K562 (cell line): ENCODE measurements at regions not wholly inside any gene's neighbourhood (a gene's known extent, or its start where the extent isn't known, plus 50 kb on each side); places are given as distances from the start of the nearest gene placed in this dataset.

Experiments used
- ATAC-seq: fragments of 200-7000 bp; cut with Tn5 transposase; 3 replicates; pipeline ENCODE4 v1.9.1; 2020; ENCODE audit warnings: moderate library complexity
- BruUV-seq: library from RNA; stranded (reverse); fragments of 400-500 nt; replicated peaks from 2 replicates; lab custom pipeline; 2021; lab: Mats Ljungman, UMichigan
- CTCF ChIA-PET: fragments of 300-600 bp; formaldehyde crosslinking; extraction: SDS; loops from one replicate; lab custom pipeline; 2021; ENCODE audit warnings: low intra/inter-chr PET ratio; lab: Yijun Ruan, JAX
- POLR2A ChIA-PET: fragments of 300-600, 350-650 bp; sonication (Branson Sonifier 250); formaldehyde crosslinking; extraction: SDS; loops from one replicate; lab custom pipeline; 2021; ENCODE audit warnings: antibody characterized with exemption, inconsistent platforms; lab: Yijun Ruan, JAX
- DNase-seq, 4 experiments: peaks; one replicate each; pipeline versions ENCODE4 v3.0.0 to v3.0.0-alpha.2; 2011 to 2018; ENCODE audit warnings: low spot score in 3 of 4, mixed read lengths in 3 of 4; ENCODE audit errors: extremely low read depth in 1 of 4
- FAIRE-seq: peaks from 2 replicates; lab custom pipeline; 2011; peaks lifted over from hg19 to GRCh38; lab: Jason Lieb, UNC
- H2AFZ ChIP-seq: 2 replicates; pipeline ENCODE4 v1.6.0; 2011; ENCODE audit warnings: low read depth, low read length, control low read depth, inconsistent platforms
- H3K27ac ChIP-seq: fragments of 200-600 bp; 3 replicates; pipeline ENCODE4 v1.8.0; 2011; ENCODE audit warnings: low read depth, mild to moderate bottlenecking, control low read depth, inconsistent platforms, low read length, moderate library complexity, mixed read lengths; ENCODE audit errors: extremely low read depth
- H3K27me3 ChIP-seq, 2 experiments: fragments of 300-600 bp in 1 of 2; 2 replicates in 1 of 2; 3 replicates in 1 of 2; pipeline versions ENCODE4 v1.6.0 to v1.8.0; 2011; ENCODE audit warnings: inconsistent platforms in 2 of 2, low read length in 2 of 2, mild to moderate bottlenecking in 1 of 2, mixed read lengths in 1 of 2, moderate library complexity in 1 of 2; ENCODE audit not compliant: control insufficient read depth in 2 of 2, insufficient read depth in 2 of 2
- H3K36me3 ChIP-seq: fragments of 300-600 bp; 3 replicates; pipeline ENCODE4 v1.8.0; 2011; ENCODE audit warnings: mild to moderate bottlenecking, low read length, inconsistent platforms; ENCODE audit not compliant: control insufficient read depth, insufficient read depth
- H3K4me1 ChIP-seq, 2 experiments: fragments of 200-600 bp in 1 of 2; replicated peaks in 1 of 2; 2 replicates in 1 of 2; 3 replicates in 1 of 2; pipeline versions ENCODE4 v1.5.1 to v1.8.0; 2011; ENCODE audit warnings: inconsistent platforms in 2 of 2, low read length in 2 of 2, mild to moderate bottlenecking in 1 of 2, mixed read lengths in 1 of 2, moderate library complexity in 1 of 2; ENCODE audit not compliant: control insufficient read depth in 2 of 2, insufficient read depth in 2 of 2
- H3K4me2 ChIP-seq: 2 replicates; pipeline ENCODE4 v1.6.1; 2011; ENCODE audit warnings: low read length, control low read depth, inconsistent platforms, mixed read lengths; ENCODE audit not compliant: insufficient read depth
- H3K4me3 ChIP-seq: fragments of 200-600 bp; sonication (generic), shearing (Covaris generic); 2 replicates; pipeline ENCODE4 v1.5.1; 2016; ENCODE audit warnings: control low read depth, inconsistent platforms
- H3K79me2 ChIP-seq: fragments of 200-600 bp; 3 replicates; pipeline ENCODE4 v1.8.0; 2011; ENCODE audit warnings: low read length, inconsistent platforms; ENCODE audit not compliant: control insufficient read depth, insufficient read depth
- H3K9ac ChIP-seq, 2 experiments: 2 replicates each; pipeline versions ENCODE4 v1.6.0 to v1.6.1; 2011; ENCODE audit warnings: low read depth in 2 of 2, low read length in 2 of 2, control low read depth in 1 of 2, inconsistent platforms in 1 of 2, mild to moderate bottlenecking in 1 of 2, mixed read lengths in 1 of 2; ENCODE audit not compliant: insufficient read depth in 1 of 2
- H3K9me1 ChIP-seq: one replicate; pipeline ENCODE4 v1.6.0; 2011; ENCODE audit warnings: inconsistent platforms, mild to moderate bottlenecking, low read length, moderate library complexity; ENCODE audit not compliant: control insufficient read depth, insufficient read depth
- H3K9me3 ChIP-seq: replicated peaks from 2 replicates; pipeline ENCODE4 v1.5.1; 2011; ENCODE audit warnings: low read depth, low read length, inconsistent platforms; ENCODE audit not compliant: control insufficient read depth, insufficient read depth
- H4K20me1 ChIP-seq: replicated peaks from 2 replicates; pipeline ENCODE4 v1.6.1; 2011; ENCODE audit warnings: low read length, inconsistent platforms, mixed read lengths; ENCODE audit not compliant: control insufficient read depth, insufficient read depth
- BHLHE40 ChIP-seq: IDR thresholded peaks from 2 replicates; pipeline ENCODE4 v1.6.1; 2011; ENCODE audit warnings: low read length, improper control_type of control experiment
- CHD1 ChIP-seq: fragments of 200-600 bp; sonication (generic); IDR thresholded peaks from one replicate; pipeline ENCODE4 v1.6.1; 2012; ENCODE audit warnings: mild to moderate bottlenecking, moderate library complexity, low read length, inconsistent platforms
- CREBBP ChIP-seq: IDR thresholded peaks from one replicate; pipeline ENCODE4 v1.6.1; 2012; ENCODE audit warnings: low read depth, mild to moderate bottlenecking, control low read depth, inconsistent platforms, low read length
- E2F8 ChIP-seq: fragments of 450-650 bp; IDR thresholded peaks from 2 replicates; pipeline ENCODE4 v1.7.1; 2018; ENCODE audit warnings: mild to moderate bottlenecking, low read depth; ENCODE audit not compliant: partially characterized antibody
- KDM2B ChIP-seq: fragments of 250-450 bp; sonication (Bioruptor Pico); IDR thresholded peaks from 2 replicates; pipeline ENCODE4 v1.8.0; 2021; ENCODE audit warnings: mild to moderate bottlenecking, moderate library complexity
- KDM4B ChIP-seq, 2 experiments: fragments of 450-650 bp in 1 of 2; sonication (generic) in 1 of 2; IDR thresholded peaks; 2 replicates each; pipeline ENCODE4 v1.6.1; 2016 to 2017; ENCODE audit warnings: borderline replicate concordance in 2 of 2, antibody characterized with exemption in 1 of 2, low read depth in 1 of 2, mild to moderate bottlenecking in 1 of 2
- NFIC ChIP-seq: fragments of 450-650 bp; IDR thresholded peaks from 2 replicates; pipeline ENCODE4 v1.6.1; 2017; ENCODE audit warnings: mild to moderate bottlenecking, inconsistent platforms
- NFIX ChIP-seq: fragments of 250-450 bp; sonication (Bioruptor Pico); IDR thresholded peaks from 2 replicates; pipeline ENCODE4 v1.4.0; 2020; ENCODE audit warnings: low read depth, mild to moderate bottlenecking, moderate library complexity
- PTBP1 ChIP-seq: fragments of 200-400 bp; formaldehyde crosslinking; IDR thresholded peaks from 2 replicates; pipeline ENCODE4 v1.6.1; 2017; ENCODE audit warnings: low read depth, low read length
- SMARCC2 ChIP-seq: fragments of 450-650 bp; IDR thresholded peaks from 2 replicates; pipeline ENCODE4 v1.6.1; 2017; ENCODE audit warnings: antibody characterized with exemption, moderate library complexity, mild to moderate bottlenecking, low read depth
- TFE3 ChIP-seq: fragments of 450-650 bp; formaldehyde crosslinking; IDR thresholded peaks from 2 replicates; pipeline ENCODE4 v1.4.0; 2020; ENCODE audit warnings: mild to moderate bottlenecking, mixed read lengths
- ZNF507 ChIP-seq: conservative IDR thresholded peaks from 2 replicates; pipeline ENCODE4 v1.6.1; 2017; ENCODE audit warnings: missing genetic modification characterization, missing compliant biosample characterization
- WGBS: fragments of 100-300 bp; shearing (Covaris generic); methylation state at CpG from one replicate; pipeline ENCODE4 v1.1.6; 2016; ENCODE audit warnings: low coverage, mixed read lengths; ENCODE audit not compliant: insufficient coverage; ENCODE audit errors: missing lambda C conversion rate; 5-methylcytosine and 5-hydroxymethylcytosine counted together
- in situ Hi-C: fragments of 300-500 bp; cut with MboI; formaldehyde crosslinking; loops from 4 replicates; pipeline ENCODE4 v1.15.0; 2018; ENCODE audit warnings: inconsistent platforms, mixed read lengths
- intact Hi-C: fragments of 100-400 bp; cut with micrococcal nuclease; formaldehyde crosslinking; loops from 2 replicates; pipeline ENCODE4 v1.14.2; 2022

GRCh38 chr3:99159220-99159762 lies 257.8 kb upstream of the DCBLD2 start:
- Histone ChIP-seq H3K9ac (no peak overlapping the region), H3K4me3 (no peak overlapping the region), H4K20me1 (no peaks in the 10 kb centered on the region), H3K9me3 (no peaks in the 10 kb centered on the region), H3K27ac (no peak overlapping the region), H3K4me2 (no peak overlapping the region), H3K36me3 (no peaks in the 10 kb centered on the region), H2AFZ (no peak overlapping the region), H3K27me3 (no peaks in the 10 kb centered on the region), H3K79me2 (no peaks in the 10 kb centered on the region), H3K4me1 (no peaks in the 10 kb centered on the region), H3K9me1 (no peaks in the 10 kb centered on the region)
- no TSS peak for BruUV-seq
- ChIA-PET CTCF (no interaction called here), POLR2A (interaction anchor here (0.5 kb wide), 1 partner anchor 139 kb away, joined by 3 read pairs; no protein-coding TSS in a partner anchor)
- intact Hi-C loops (no loop called here), in situ Hi-C loops (loop anchor here (25.0 kb wide), 1 partner anchor 347 kb away; no protein-coding TSS in a partner anchor)
- DNase-seq (no peak), FAIRE-seq (no peak), ATAC-seq (no peak)
- TF ChIP-seq BHLHE40 (no peak), CHD1 (no peak), NFIC (peak; percentile 81), NFIX (CRISPR knock-in tag) (peak; percentile 74)

GRCh38 chr3:99145031-99145430 lies 243.5 kb upstream of the DCBLD2 start:
- Histone ChIP-seq H4K20me1 (no peaks in the 10 kb centered on the region), H3K4me1 (no peaks in the 10 kb centered on the region), H2AFZ (no peak overlapping the region), H3K9ac (no peak overlapping the region), H3K27ac (no peak overlapping the region), H3K4me2 (no peak overlapping the region), H3K27me3 (no peaks in the 10 kb centered on the region), H3K9me3 (no peaks in the 10 kb centered on the region), H3K36me3 (no peaks in the 10 kb centered on the region), H3K79me2 (no peaks in the 10 kb centered on the region), H3K4me3 (no peak overlapping the region), H3K9me1 (no peaks in the 10 kb centered on the region)
- ATAC-seq (no peak), FAIRE-seq (no peak), DNase-seq (no peak)
- no peak for TF ChIP-seq TFE3 (CRISPR knock-in tag)
- no peak for TF ChIP-seq CREBBP
- no peak for TF ChIP-seq E2F8
- TF ChIP-seq PTBP1: no peak
- TF ChIP-seq KDM4B (IDR thresholded peaks at IDR 0.05; ENCODE audit: borderline replicate concordance in 2 of 2, low read depth in 1 of 2): no peak
- no peak for TF ChIP-seq KDM2B (CRISPR knock-in tag)
- TF ChIP-seq SMARCC2: no peak
- no peak for TF ChIP-seq ZNF507 (tag)
- ChIA-PET CTCF (no interaction called here), POLR2A (no interaction called here)
- in situ Hi-C loops (no loop called here), intact Hi-C loops (no loop called here)
- no TSS peak for BruUV-seq
- WGBS: 0% methylated on average over 1 of the region's 1 CpG
